BLaER1 treated with 17β-estradiol and CSF1 and Interleukin-3, amounts not matched to agents 10 nM and 100 nM (cell line): ENCODE measurements at regions not wholly inside any gene's neighbourhood (a gene's known extent, or its start where the extent isn't known, plus 50 kb on each side); places are given as distances from the start of the nearest gene placed in this dataset.
A peak's percentile ranks its signal among the peaks of the same experiment; 100 is the strongest.
"Not testable (repeated sequence)": the region's sequence is repeated elsewhere in the genome, so short reads cannot be mapped to it uniquely, and the experiment has no call there.

Experiments
- H3K27ac ChIP-seq, 11 experiments: shearing (Covaris generic); formaldehyde crosslinking; 2 replicates each; pipeline ENCODE4 v1.8.1; 2022
- H3K27me3 ChIP-seq, 11 experiments: shearing (Covaris generic); formaldehyde crosslinking; 2 replicates each; pipeline ENCODE4 v1.8.1; 2022
- H3K36me3 ChIP-seq, 11 experiments: shearing (Covaris generic); formaldehyde crosslinking; 2 replicates each; pipeline ENCODE4 v1.8.1; 2022
- H3K4me1 ChIP-seq, 10 experiments: shearing (Covaris generic); formaldehyde crosslinking; 2 replicates each; pipeline ENCODE4 v1.8.1; 2022
- H3K4me2 ChIP-seq, 11 experiments: shearing (Covaris generic); formaldehyde crosslinking; 2 replicates each; pipeline ENCODE4 v1.8.1; 2022
- H3K4me3 ChIP-seq, 10 experiments: shearing (Covaris generic); formaldehyde crosslinking; 2 replicates each; pipeline ENCODE4 v1.8.1; 2022
- H3K9ac ChIP-seq, 11 experiments: shearing (Covaris generic); formaldehyde crosslinking; 2 replicates each; pipeline ENCODE4 v1.8.1; 2022
- H3K9me3 ChIP-seq, 11 experiments: shearing (Covaris generic); formaldehyde crosslinking; replicated peaks in 1 of 11; 2 replicates each; pipeline ENCODE4 v1.8.1; 2022
- H4K20me1 ChIP-seq, 11 experiments: shearing (Covaris generic); formaldehyde crosslinking; 2 replicates each; pipeline ENCODE4 v1.8.1; 2022
- Cebpa-rat ChIP-seq, 11 experiments: shearing (Covaris generic); IDR thresholded peaks; 2 replicates each; pipeline ENCODE4 v1.8.1; 2022

DNA sequence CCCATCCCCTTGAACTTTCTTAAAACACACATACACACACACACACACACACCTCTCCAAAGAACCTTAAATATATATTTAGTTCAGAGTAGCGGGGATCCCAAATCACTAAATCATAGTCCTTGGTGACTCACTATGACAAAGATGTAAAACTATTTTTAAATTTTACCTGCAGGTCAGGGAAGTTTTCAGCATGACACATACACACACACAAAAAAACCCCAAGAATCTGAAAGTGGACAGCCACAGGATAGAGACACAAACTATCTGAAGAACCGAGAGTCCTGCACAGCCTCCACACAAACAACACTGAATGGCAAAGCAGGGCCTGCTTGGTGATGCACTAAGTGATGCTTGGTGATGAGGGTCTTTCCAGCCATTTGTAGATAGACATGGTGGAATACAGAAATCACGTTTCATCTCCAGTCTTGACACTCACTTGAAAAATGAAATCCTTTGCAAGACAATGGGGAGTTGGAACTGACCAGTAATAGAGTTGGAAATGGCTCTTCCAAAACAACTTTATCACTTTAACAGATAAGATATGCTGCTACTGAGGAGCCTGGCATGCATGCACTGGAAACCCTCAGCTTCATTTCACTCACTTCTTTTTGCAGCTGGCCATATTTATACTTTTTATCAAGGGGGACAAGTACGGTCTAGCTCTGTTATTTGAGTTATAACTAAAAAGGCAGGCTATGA is 307.3 kb downstream of the RAPGEF2 start:
- H3K27me3 ChIP-seq: no peaks in the 10 kb centered on the region
- peaks cover 0 to 13% (median 8%) of the 10 kb centered on the region in 11 experiments; a peak in 17 of 22 replicates for H3K9me3 ChIP-seq
- H3K4me1 ChIP-seq: peaks cover 0 to 5% (median 0%) of the 10 kb centered on the region in 10 experiments; a peak in 2 of 20 replicates
- no peak overlapping the region for H3K4me2 ChIP-seq
- no peaks in the 10 kb centered on the region for H4K20me1 ChIP-seq
- H3K36me3 ChIP-seq: no peaks in the 10 kb centered on the region
- no peak overlapping the region for H3K9ac ChIP-seq
- no peak overlapping the region for H3K27ac ChIP-seq
- no peak for TF ChIP-seq Cebpa-rat (IDR thresholded peaks at IDR 0.05)
- H3K4me3 ChIP-seq: no peak overlapping the region

DNA sequence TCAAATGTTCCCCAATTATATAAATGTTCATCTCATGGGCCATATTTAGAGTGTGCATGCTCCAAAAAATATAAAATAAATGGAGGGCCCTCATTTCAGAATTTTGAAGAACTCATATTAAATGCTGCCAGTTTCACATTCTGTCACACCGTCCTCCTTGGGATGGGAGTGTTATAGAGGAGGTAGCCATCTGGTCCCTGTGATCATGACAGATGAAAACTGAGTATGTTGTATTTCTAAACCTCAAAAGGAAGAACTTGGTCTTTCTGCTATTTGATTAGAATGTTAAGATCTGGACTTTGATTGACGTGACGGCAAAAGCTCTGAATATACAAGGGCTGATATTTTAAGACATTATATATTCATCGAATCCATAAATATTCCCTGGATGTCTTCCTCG is 308.0 kb downstream of the RAPGEF2 start:
- H3K4me2 ChIP-seq: no peak overlapping the region
- no peaks in the 10 kb centered on the region for H4K20me1 ChIP-seq
- no peak overlapping the region for H3K27ac ChIP-seq
- no peak overlapping the region for H3K9ac ChIP-seq
- no peaks in the 10 kb centered on the region for H3K36me3 ChIP-seq
- H3K4me3 ChIP-seq: no peak overlapping the region
- H3K27me3 ChIP-seq: no peaks in the 10 kb centered on the region
- H3K4me1 ChIP-seq: peaks cover 0 to 5% (median 2%) of the 10 kb centered on the region in 10 experiments; a peak in 7 of 20 replicates
- TF ChIP-seq Cebpa-rat (IDR thresholded peaks at IDR 0.05): no peak
- peaks cover 0 to 20% (median 14%) of the 10 kb centered on the region in 11 experiments; a peak in 18 of 22 replicates for H3K9me3 ChIP-seq

DNA sequence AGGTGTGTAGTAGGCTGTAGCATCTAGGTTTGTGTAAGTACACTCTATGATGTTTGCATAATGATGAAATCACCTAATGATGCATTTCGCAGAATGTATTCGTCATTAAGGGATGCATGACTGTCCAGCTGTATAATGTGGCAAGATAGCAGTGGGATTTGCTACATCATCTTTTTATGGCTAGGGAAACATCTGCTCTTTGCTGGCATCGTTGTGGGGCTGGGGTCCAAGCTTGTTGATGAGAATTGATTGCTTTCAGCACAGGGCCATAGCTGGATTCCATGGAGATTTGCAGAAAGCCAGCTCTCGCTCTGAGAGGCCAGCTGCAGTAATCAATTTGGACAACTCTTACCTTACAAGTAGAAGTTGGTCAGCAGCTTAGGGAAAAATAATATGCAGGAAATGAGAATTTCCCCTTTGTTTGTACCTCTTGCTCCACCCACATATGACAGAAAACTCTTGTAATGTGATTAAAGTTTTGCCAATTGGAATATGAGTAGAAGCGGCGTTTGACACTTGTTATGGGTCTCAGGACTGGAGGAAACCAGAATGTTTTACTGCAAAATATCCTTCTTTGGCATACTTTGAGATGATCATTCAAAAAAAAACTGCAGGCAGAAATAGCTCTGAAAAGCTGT is 310.5 kb downstream of the RAPGEF2 start:
- peaks cover 0 to 11% (median 5%) of the 10 kb centered on the region in 10 experiments; a peak in 9 of 20 replicates for H3K4me1 ChIP-seq
- H3K4me2 ChIP-seq: no peak overlapping the region
- H3K9me3 ChIP-seq: peaks cover 11 to 28% (median 25%) of the 10 kb centered on the region in 11 experiments
- H4K20me1 ChIP-seq: no peaks in the 10 kb centered on the region
- H3K4me3 ChIP-seq: no peak overlapping the region
- no peak overlapping the region for H3K9ac ChIP-seq
- H3K36me3 ChIP-seq: no peaks in the 10 kb centered on the region
- no peaks in the 10 kb centered on the region for H3K27me3 ChIP-seq
- H3K27ac ChIP-seq: no peak overlapping the region
- TF ChIP-seq Cebpa-rat (IDR thresholded peaks at IDR 0.05): no peak

DNA sequence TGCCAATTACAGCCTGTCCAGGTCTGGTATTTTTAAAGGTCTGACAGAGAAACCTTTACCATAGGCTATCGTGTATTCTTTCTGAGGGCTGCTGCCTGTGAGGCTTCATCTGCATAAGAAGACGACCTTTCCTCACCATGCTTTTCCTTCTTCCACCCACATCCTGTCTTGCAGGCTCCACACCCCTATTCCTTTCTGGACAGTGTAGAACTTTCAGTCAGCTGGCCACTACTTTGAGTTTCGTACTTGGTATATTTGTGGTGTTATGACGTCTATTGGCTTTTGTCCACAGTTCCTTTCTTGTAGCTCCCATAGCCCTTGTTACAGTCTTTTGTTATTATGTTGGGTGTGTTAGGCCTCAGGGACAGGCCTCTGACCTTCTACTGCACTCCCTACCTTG is 311.4 kb downstream of the RAPGEF2 start:
- Histone ChIP-seq H4K20me1 (no peaks in the 10 kb centered on the region), H3K9me3 (peaks cover 19 to 37% (median 34%) of the 10 kb centered on the region in 11 experiments), H3K9ac (no peak overlapping the region), H3K36me3 (no peaks in the 10 kb centered on the region), H3K4me2 (no peak overlapping the region; a peak in 1 of 22 replicates), H3K27me3 (no peaks in the 10 kb centered on the region), H3K4me3 (no peak overlapping the region), H3K27ac (no peak overlapping the region), H3K4me1 (peaks cover 0 to 11% (median 5%) of the 10 kb centered on the region in 10 experiments; a peak in 9 of 20 replicates)
- no peak for TF ChIP-seq Cebpa-rat (IDR thresholded peaks at IDR 0.05)

DNA sequence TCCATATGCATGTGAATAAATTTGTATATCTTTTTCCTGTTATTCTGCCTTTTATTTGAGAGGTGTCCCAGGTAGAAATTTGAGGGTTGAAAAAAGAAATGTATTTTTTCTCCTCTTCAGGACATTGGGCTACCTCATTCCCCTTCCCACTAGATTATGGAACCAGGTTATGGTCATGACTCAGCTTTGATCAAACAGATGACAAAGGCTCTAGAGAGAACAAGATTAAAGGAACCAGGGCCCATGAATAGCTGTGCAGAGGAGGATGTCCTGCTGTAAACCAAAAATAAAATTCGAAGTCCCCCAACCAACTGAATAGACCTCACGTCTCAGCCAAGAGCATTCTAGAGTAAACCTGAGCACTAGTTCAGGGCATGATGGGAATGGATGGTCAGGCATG is 313.2 kb downstream of the RAPGEF2 start:
- TF ChIP-seq Cebpa-rat (IDR thresholded peaks at IDR 0.05): no peak
- peaks cover 0 to 11% (median 5%) of the 10 kb centered on the region in 10 experiments; a peak in 9 of 20 replicates for H3K4me1 ChIP-seq

DNA sequence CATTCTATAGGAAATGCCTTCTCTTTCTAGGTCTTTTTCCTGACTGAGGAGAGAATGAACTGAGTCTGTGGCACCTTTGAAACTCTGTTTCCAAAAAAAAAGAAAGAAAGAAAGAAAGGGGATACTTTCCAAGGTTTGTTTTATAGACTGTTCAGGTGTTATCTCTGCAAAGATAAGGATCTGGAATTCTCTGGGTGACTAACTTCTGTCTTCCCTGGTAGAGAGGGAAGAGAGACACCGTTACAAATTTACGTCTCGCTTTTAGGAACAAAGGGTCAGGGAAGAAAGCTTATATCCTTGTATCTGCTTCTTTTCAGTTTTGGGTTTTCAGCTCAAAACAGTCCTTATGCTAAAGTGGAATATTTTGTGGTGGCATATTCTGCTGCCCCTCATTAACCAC is 314.1 kb downstream of the RAPGEF2 start:
- Histone ChIP-seq H3K27me3 (no peaks in the 10 kb centered on the region), H3K36me3 (no peaks in the 10 kb centered on the region), H3K9ac (no peak overlapping the region), H3K9me3 (peaks cover 43 to 64% (median 56%) of the 10 kb centered on the region in 11 experiments), H3K27ac (no peak overlapping the region), H3K4me2 (no peak overlapping the region), H4K20me1 (no peaks in the 10 kb centered on the region), H3K4me3 (no peak overlapping the region), H3K4me1 (peaks cover 0 to 11% (median 5%) of the 10 kb centered on the region in 10 experiments; a peak in 9 of 20 replicates)
- no peak for TF ChIP-seq Cebpa-rat (IDR thresholded peaks at IDR 0.05)

More for the DNA sequence above, 313.2 kb downstream of the RAPGEF2 start:
- Histone ChIP-seq H3K9me3 (peaks cover 37 to 55% (median 51%) of the 10 kb centered on the region in 11 experiments), H3K27ac (no peak overlapping the region), H3K36me3 (no peaks in the 10 kb centered on the region), H4K20me1 (no peaks in the 10 kb centered on the region), H3K4me2 (peak overlapping the region in 6 of 11 experiments; percentile 1 to 32 (median 10); a peak in 6 of 22 replicates), H3K4me3 (no peak overlapping the region), H3K27me3 (no peaks in the 10 kb centered on the region), H3K9ac (no peak overlapping the region)

DNA sequence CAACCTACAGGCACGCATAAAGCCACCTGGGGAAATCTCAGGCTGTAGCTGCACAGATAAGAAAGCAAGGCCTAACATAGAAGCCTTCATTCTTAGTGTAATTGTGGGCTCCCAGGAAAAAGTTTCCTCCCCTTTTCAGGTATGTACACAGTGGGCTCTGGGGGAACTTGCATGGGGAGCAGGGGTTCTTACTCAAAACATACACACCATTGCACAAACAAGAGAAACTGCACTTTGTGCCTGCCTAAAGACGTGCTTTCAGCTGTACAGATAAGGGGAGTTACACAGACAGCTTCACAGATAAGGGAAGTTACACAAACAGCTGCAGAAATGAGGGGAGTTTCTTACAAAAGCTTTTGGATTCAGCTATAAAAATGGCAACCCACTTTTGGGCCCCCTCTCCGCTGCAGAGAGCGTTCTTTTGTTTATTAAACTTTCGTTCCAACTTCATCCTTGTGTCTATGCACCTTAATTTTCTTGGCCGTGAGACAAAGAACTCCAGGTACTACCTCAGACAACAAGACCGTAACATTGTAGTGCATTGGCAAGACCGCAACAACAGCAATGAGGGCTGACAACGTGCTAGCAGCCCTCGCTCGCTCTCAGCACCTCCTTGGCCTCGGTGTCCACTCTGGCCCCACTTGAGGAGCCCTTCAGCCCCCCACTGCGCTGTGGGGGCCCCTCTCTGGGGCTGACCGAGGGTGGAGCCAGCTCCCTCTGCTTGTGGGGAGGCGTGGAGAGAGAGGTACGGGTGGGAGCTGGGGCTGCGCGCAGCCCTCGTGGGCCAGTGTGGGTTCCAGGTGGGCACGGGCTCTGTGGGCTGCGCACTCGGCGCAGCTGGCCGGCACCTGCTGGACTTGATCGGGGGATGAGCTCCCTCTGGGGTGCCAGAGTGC is 317.5 kb downstream of the RAPGEF2 start:
- Histone ChIP-seq H3K4me2 (no peak overlapping the region), H3K4me1 (peaks cover 0 to 11% (median 4%) of the 10 kb centered on the region in 10 experiments; a peak in 7 of 20 replicates), H3K9ac (no peak overlapping the region), H3K27ac (no peak overlapping the region), H3K27me3 (no peaks in the 10 kb centered on the region), H4K20me1 (no peaks in the 10 kb centered on the region), H3K36me3 (no peaks in the 10 kb centered on the region), H3K4me3 (no peak overlapping the region), H3K9me3 (peaks cover 40 to 52% (median 45%) of the 10 kb centered on the region in 11 experiments)
- TF ChIP-seq Cebpa-rat (IDR thresholded peaks at IDR 0.05): no peak

DNA sequence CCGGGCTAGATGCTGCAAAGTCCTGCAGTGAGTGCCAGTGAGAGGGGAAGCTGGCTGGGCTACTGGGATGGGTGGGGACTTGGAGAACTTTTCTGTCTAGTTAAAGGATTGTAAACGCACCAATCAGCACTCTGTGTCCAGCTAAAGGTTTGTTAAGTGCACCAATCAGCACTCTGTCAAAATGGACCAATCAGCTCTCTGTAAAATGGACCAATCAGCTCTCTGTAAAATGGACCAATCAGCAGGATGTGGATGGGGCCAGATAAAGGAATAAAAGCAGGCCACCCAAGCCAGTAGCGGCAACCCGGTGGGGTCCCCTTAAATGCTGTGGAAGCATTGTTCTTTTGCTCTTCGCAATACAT is 318.2 kb downstream of the RAPGEF2 start:
- not testable (repeated sequence) for H3K4me2 ChIP-seq, H3K36me3 ChIP-seq, H3K27me3 ChIP-seq, H3K9ac ChIP-seq, H4K20me1 ChIP-seq, H3K4me3 ChIP-seq, H3K27ac ChIP-seq, H3K4me1 ChIP-seq
- peaks cover 37 to 47% (median 41%) of the 10 kb centered on the region in 11 experiments for H3K9me3 ChIP-seq

DNA sequence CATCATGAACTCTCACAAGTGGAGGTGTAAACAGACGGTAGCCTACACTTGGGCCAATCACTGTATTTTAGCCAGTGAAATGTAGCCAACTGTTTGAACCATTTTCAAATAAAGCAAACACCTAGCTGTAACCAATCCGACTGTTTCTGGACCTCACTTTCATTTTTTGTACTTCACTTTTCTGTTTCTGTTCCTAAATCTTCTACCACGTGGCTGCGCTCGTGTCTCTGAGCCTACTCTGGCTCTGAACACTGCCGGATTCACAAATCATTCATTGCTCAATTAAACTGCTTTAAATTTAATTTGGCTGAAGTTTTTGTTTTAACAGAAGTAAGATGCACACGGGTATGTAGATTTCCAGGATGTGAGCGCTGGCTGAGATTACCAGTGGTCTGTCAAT is 319.1 kb downstream of the RAPGEF2 start:
- H3K4me3 ChIP-seq: no peak overlapping the region
- H3K27me3 ChIP-seq: no peaks in the 10 kb centered on the region
- no peaks in the 10 kb centered on the region for H4K20me1 ChIP-seq
- no peaks in the 10 kb centered on the region for H3K36me3 ChIP-seq
- no peaks in the 10 kb centered on the region for H3K4me1 ChIP-seq
- peaks cover 37 to 47% (median 41%) of the 10 kb centered on the region in 11 experiments for H3K9me3 ChIP-seq
- no peak for TF ChIP-seq Cebpa-rat (IDR thresholded peaks at IDR 0.05)
- H3K27ac ChIP-seq: no peak overlapping the region
- H3K4me2 ChIP-seq: no peak overlapping the region
- H3K9ac ChIP-seq: no peak overlapping the region
